ENCODE measurements at regions not wholly inside any gene's neighbourhood (a gene's known extent, or its start where the extent isn't known, plus 50 kb on each side); places are given as distances from the start of the nearest gene placed in this dataset.

DNA sequence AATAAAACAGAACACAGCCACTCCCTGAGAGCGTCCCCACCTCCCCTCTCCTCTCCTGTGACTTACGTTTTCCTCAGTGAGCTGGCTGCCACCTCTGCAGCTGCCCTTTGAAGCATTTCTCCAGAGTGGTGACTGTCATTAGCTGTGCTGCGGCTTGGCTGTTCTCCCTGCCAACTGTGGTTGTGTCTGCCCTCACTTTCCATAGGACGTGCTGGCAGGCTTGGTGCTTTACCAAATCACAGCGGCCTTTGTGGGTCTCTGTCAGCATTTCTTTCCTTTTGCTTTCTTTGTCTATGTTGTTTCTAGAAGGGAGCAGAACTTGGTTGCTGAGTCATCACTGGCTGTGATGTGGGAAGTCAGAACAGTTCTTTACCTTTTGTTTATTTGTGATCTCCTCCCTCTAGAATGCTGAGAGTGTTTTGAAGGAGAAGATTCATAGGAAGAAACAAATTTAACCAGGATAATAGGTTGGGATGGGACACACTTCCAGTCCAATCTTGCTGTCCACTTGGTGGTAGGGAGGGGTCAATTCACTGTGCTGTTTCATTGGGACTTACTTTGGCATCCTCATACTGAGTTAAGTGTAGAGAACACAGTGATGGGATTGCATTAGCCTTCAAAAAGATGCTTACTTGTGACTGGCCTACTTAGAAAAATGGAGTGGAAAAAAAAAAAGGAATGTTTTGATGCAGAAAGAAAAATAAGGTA is 88.2 kb downstream of the TMX1 start:
- TF ChIP-seq POLR2AphosphoS5 (IDR thresholded peaks at IDR 0.05; ENCODE audit: low read depth), result no peak
- TF ChIP-seq, protein P1, sequence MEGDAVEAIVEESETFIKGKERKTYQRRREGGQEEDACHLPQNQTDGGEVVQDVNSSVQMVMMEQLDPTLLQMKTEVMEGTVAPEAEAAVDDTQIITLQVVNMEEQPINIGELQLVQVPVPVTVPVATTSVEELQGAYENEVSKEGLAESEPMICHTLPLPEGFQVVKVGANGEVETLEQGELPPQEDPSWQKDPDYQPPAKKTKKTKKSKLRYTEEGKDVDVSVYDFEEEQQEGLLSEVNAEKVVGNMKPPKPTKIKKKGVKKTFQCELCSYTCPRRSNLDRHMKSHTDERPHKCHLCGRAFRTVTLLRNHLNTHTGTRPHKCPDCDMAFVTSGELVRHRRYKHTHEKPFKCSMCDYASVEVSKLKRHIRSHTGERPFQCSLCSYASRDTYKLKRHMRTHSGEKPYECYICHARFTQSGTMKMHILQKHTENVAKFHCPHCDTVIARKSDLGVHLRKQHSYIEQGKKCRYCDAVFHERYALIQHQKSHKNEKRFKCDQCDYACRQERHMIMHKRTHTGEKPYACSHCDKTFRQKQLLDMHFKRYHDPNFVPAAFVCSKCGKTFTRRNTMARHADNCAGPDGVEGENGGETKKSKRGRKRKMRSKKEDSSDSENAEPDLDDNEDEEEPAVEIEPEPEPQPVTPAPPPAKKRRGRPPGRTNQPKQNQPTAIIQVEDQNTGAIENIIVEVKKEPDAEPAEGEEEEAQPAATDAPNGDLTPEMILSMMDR (IDR thresholded peaks at IDR 0.05; ENCODE audit: insufficient read depth, low read length), result no peak
